C4-2B (cell line): ENCODE measurements at regions not wholly inside any gene's neighbourhood (a gene's known extent, or its start where the extent isn't known, plus 50 kb on each side); places are given as distances from the start of the nearest gene placed in this dataset.

Source experiments
- H3K27ac ChIP-seq: fragments of 450-650 bp; 2 replicates; pipeline ENCODE4 v1.5.1; 2017
- ZFX ChIP-seq: fragments of 450-650 bp; IDR thresholded peaks from 2 replicates; pipeline ENCODE4 v1.6.1; 2017
- TF ChIP-seq, protein P1 (sequence below): fragments of 450-650 bp; conservative IDR thresholded peaks from 2 replicates; pipeline ENCODE4 v1.5.1; 2017; ENCODE audit warnings: mild to moderate bottlenecking

GRCh38 chr1:96982118-96982517 is 260.5 kb downstream of the PTBP2 start:
- H3K27ac ChIP-seq = no peak overlapping the region
- TF ChIP-seq, protein P1, sequence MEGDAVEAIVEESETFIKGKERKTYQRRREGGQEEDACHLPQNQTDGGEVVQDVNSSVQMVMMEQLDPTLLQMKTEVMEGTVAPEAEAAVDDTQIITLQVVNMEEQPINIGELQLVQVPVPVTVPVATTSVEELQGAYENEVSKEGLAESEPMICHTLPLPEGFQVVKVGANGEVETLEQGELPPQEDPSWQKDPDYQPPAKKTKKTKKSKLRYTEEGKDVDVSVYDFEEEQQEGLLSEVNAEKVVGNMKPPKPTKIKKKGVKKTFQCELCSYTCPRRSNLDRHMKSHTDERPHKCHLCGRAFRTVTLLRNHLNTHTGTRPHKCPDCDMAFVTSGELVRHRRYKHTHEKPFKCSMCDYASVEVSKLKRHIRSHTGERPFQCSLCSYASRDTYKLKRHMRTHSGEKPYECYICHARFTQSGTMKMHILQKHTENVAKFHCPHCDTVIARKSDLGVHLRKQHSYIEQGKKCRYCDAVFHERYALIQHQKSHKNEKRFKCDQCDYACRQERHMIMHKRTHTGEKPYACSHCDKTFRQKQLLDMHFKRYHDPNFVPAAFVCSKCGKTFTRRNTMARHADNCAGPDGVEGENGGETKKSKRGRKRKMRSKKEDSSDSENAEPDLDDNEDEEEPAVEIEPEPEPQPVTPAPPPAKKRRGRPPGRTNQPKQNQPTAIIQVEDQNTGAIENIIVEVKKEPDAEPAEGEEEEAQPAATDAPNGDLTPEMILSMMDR = no peak
- no peak for TF ChIP-seq ZFX

- no peak overlapping the region for H3K27ac ChIP-seq
- TF ChIP-seq, protein P1 = no peak
- no peak for TF ChIP-seq ZFX
Measured at GRCh38 chr1:96983866-96984265, 262.3 kb downstream of the PTBP2 start.

DNA sequence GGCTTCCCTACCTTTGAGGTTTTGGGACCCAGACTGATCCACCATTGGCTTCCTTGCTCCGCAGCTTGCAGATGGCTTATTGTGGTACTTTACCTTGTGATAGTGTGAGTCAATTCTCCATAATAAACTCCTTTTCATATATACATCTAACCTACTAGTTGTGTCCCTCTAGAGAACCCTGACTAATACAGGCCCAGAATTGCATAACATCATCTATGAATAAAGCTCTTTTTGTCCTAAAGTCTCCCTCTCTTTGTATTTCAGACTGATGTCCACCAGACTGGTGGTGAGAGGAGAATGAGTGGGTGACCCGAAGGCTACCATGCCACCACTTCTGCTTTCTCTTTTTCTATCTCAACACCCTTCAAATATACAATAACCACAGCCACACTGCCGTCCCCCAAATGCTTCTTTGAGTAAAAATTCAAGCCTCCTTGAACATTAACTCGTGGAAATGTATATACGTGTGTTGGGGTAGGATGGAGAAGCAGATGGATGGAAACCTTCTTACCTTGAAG is 265.7 kb downstream of the PTBP2 start:
- no peak overlapping the region for H3K27ac ChIP-seq
- TF ChIP-seq, protein P1 = no peak
- TF ChIP-seq ZFX = no peak

DNA sequence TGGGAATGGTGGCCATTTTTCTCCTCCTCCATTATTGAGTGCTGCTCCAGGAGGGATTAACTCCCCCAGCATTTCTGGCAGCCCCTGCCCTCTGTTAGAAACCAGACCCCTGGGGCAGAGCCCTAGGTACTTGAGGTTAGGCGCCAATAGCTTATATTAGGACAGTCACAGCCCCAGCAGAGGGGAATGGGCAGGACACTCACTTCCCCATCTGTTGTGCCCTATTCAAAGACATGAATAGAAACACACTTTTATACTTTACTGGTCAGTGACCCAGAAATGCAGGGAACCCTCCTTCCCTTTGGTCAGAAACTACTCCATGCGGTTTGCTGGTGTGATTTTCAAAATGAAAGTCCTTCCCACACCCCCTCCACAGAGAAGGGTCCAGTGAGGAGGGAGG is 267.7 kb downstream of the PTBP2 start:
- H3K27ac ChIP-seq = no peak overlapping the region
- TF ChIP-seq, protein P1 = no peak
- TF ChIP-seq ZFX = no peak

- no peak overlapping the region for H3K27ac ChIP-seq
- TF ChIP-seq, protein P1 = no peak
Measured at GRCh38 chr1:96990136-96990535, 268.6 kb downstream of the PTBP2 start.

- no peak overlapping the region for H3K27ac ChIP-seq
- TF ChIP-seq ZFX = no peak
- TF ChIP-seq, protein P1 = no peak
Measured at GRCh38 chr1:96991261-96991660, 269.7 kb downstream of the PTBP2 start.

DNA sequence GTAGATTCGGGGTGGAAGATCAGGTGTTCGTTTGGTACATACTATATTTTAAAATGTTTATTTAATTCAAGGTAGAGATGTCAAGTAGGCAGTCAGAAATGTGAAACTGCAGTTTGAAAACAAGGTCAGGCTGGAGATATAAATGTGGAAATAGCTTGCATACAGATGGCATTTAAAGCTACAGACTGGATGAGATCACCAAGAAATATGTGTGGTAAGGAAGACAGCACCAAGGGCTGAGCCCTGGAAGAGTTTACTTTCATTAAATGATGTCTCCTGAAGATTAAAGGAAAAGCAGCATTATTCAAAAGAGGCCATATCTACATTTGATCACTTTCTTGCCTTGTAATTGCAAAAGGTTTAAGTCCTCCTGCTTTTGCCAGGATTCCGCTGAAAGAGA is 271.3 kb downstream of the PTBP2 start:
- H3K27ac ChIP-seq = no peak overlapping the region
- no peak for TF ChIP-seq ZFX
- TF ChIP-seq, protein P1 = no peak
